ENCODE measurements at regions not wholly inside any gene's neighbourhood (a gene's known extent, or its start where the extent isn't known, plus 50 kb on each side); places are given as distances from the start of the nearest gene placed in this dataset.

- TF ChIP-seq, protein P1, sequence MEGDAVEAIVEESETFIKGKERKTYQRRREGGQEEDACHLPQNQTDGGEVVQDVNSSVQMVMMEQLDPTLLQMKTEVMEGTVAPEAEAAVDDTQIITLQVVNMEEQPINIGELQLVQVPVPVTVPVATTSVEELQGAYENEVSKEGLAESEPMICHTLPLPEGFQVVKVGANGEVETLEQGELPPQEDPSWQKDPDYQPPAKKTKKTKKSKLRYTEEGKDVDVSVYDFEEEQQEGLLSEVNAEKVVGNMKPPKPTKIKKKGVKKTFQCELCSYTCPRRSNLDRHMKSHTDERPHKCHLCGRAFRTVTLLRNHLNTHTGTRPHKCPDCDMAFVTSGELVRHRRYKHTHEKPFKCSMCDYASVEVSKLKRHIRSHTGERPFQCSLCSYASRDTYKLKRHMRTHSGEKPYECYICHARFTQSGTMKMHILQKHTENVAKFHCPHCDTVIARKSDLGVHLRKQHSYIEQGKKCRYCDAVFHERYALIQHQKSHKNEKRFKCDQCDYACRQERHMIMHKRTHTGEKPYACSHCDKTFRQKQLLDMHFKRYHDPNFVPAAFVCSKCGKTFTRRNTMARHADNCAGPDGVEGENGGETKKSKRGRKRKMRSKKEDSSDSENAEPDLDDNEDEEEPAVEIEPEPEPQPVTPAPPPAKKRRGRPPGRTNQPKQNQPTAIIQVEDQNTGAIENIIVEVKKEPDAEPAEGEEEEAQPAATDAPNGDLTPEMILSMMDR (IDR thresholded peaks at IDR 0.05) = no peak
- Histone ChIP-seq H3K9me3 (no peaks in the 10 kb centered on the region), H3K36me3 (no peaks in the 10 kb centered on the region), H3K4me1 (no peaks in the 10 kb centered on the region), H3K4me3 (no peak overlapping the region), H3K27me3 (no peaks in the 10 kb centered on the region), H3K27ac (no peak overlapping the region)
- DNase-seq (ENCODE audit: low spot score in 2 of 2) = no peak
- intact Hi-C loops (cut with DNase I) = no loop called here
Measured at GRCh38 chr12:32024884-32025592, 65.8 kb downstream of the RESF1 start.

DNA sequence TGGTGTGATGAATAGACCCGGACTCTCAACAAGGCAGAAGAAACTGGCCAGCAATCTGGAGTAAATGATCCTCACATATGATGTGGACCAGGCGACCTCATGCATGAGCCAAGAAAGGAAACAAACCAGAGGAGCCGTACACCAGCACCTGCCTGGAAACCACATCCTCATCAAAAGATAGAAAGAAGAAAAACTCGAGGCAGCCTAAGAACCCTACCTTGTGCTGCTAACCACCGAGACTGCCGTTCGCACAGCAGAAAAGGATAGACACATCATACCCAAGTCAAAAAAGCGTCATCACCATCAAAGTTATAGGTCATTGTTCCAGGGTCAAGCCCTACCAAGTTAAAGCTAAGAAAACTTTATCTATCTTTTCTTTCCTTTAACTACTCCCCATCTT is 66.7 kb downstream of the RESF1 start:
- H3K4me1 ChIP-seq = no peaks in the 10 kb centered on the region
- H3K36me3 ChIP-seq = no peaks in the 10 kb centered on the region
- intact Hi-C loops (cut with DNase I) = no loop called here
- H3K4me3 ChIP-seq = no peak overlapping the region
- H3K9me3 ChIP-seq = no peaks in the 10 kb centered on the region
- DNase-seq (ENCODE audit: low spot score in 2 of 2) = no peak
- no peaks in the 10 kb centered on the region for H3K27me3 ChIP-seq
- TF ChIP-seq, protein P1 (IDR thresholded peaks at IDR 0.05) = no peak
- no peak overlapping the region for H3K27ac ChIP-seq

DNA sequence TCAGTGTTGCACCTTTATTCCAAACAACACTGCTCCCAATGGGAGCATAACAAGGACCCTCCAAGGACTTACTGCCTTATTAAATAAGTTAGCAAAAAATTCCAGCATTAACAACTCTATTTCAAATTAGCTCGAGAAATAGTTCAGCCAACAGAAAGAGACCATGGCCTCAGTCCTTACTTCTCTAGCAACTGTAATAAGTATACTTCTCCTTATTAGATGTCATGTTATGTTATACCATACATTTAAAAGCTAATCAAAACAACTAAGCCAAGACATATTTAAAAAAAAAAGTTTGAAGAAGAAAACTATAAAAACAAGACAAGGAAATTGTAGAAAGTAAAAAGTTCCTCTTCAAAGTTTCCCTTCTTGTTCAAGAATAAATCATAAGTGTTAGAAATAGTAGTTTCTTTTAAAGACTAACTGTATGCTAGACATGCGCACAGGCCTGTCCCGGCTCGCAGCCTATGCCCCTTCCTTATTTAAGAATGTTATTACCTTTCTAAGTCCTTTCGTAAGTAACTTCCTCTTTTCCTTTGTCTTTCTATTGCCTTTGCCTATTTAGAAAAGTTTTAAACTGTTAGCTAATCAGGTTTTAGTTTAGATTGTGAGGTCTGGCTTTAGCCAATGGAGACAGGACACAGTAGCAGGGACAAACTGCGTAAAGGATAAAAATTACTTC is 68.6 kb downstream of the RESF1 start:
- Histone ChIP-seq H3K4me1 (no peaks in the 10 kb centered on the region), H3K27me3 (no peaks in the 10 kb centered on the region), H3K4me3 (no peak overlapping the region), H3K27ac (no peak overlapping the region), H3K36me3 (no peaks in the 10 kb centered on the region), H3K9me3 (no peaks in the 10 kb centered on the region)
- DNase-seq (ENCODE audit: low spot score in 2 of 2) = no peak
- intact Hi-C loops (cut with DNase I) = no loop called here
- TF ChIP-seq, protein P1 (IDR thresholded peaks at IDR 0.05) = no peak

- intact Hi-C loops (cut with DNase I) = no loop called here
- Histone ChIP-seq H3K4me1 (no peaks in the 10 kb centered on the region), H3K36me3 (no peaks in the 10 kb centered on the region), H3K27me3 (no peaks in the 10 kb centered on the region), H3K9me3 (no peaks in the 10 kb centered on the region), H3K27ac (no peak overlapping the region), H3K4me3 (no peak overlapping the region)
- DNase-seq (ENCODE audit: low spot score in 2 of 2) = no peak
- TF ChIP-seq, protein P1 (IDR thresholded peaks at IDR 0.05) = no peak
Measured at GRCh38 chr12:32030151-32030550, 70.9 kb downstream of the RESF1 start.

GRCh38 chr12:32030676-32031075 is 71.5 kb downstream of the RESF1 start:
- H3K4me1 ChIP-seq = no peaks in the 10 kb centered on the region
- no peak for DNase-seq (ENCODE audit: low spot score in 2 of 2)
- intact Hi-C loops (cut with DNase I) = no loop called here
- no peak overlapping the region for H3K27ac ChIP-seq
- no peaks in the 10 kb centered on the region for H3K9me3 ChIP-seq
- H3K36me3 ChIP-seq = no peaks in the 10 kb centered on the region
- no peaks in the 10 kb centered on the region for H3K27me3 ChIP-seq
- H3K4me3 ChIP-seq = no peak overlapping the region
- TF ChIP-seq, protein P1 (IDR thresholded peaks at IDR 0.05) = no peak
